K562 (cell line): ENCODE measurements at regions not wholly inside any gene's neighbourhood (a gene's known extent, or its start where the extent isn't known, plus 50 kb on each side); places are given as distances from the start of the nearest gene placed in this dataset.

Source experiments
- ATAC-seq: fragments of 200-7000 bp; cut with Tn5 transposase; 3 replicates; pipeline ENCODE4 v1.9.1; 2020; ENCODE audit warnings: moderate library complexity
- BruUV-seq: library from RNA; stranded (reverse); fragments of 400-500 nt; replicated peaks from 2 replicates; lab custom pipeline; 2021; lab: Mats Ljungman, UMichigan
- CTCF ChIA-PET: fragments of 300-600 bp; formaldehyde crosslinking; extraction: SDS; loops from one replicate; lab custom pipeline; 2021; ENCODE audit warnings: low intra/inter-chr PET ratio; lab: Yijun Ruan, JAX
- POLR2A ChIA-PET: fragments of 300-600, 350-650 bp; sonication (Branson Sonifier 250); formaldehyde crosslinking; extraction: SDS; loops from one replicate; lab custom pipeline; 2021; ENCODE audit warnings: antibody characterized with exemption, inconsistent platforms; lab: Yijun Ruan, JAX
- DNase-seq, 4 experiments: peaks; one replicate each; pipeline versions ENCODE4 v3.0.0 to v3.0.0-alpha.2; 2011 to 2018; ENCODE audit warnings: low spot score in 3 of 4, mixed read lengths in 3 of 4; ENCODE audit errors: extremely low read depth in 1 of 4
- FAIRE-seq: peaks from 2 replicates; lab custom pipeline; 2011; peaks lifted over from hg19 to GRCh38; lab: Jason Lieb, UNC
- H2AFZ ChIP-seq: 2 replicates; pipeline ENCODE4 v1.6.0; 2011; ENCODE audit warnings: low read depth, low read length, control low read depth, inconsistent platforms
- H3K27ac ChIP-seq: fragments of 200-600 bp; 3 replicates; pipeline ENCODE4 v1.8.0; 2011; ENCODE audit warnings: low read depth, mild to moderate bottlenecking, control low read depth, inconsistent platforms, low read length, moderate library complexity, mixed read lengths; ENCODE audit errors: extremely low read depth
- H3K27me3 ChIP-seq, 2 experiments: fragments of 300-600 bp in 1 of 2; 2 replicates in 1 of 2; 3 replicates in 1 of 2; pipeline versions ENCODE4 v1.6.0 to v1.8.0; 2011; ENCODE audit warnings: inconsistent platforms in 2 of 2, low read length in 2 of 2, mild to moderate bottlenecking in 1 of 2, mixed read lengths in 1 of 2, moderate library complexity in 1 of 2; ENCODE audit not compliant: control insufficient read depth in 2 of 2, insufficient read depth in 2 of 2
- H3K36me3 ChIP-seq: fragments of 300-600 bp; 3 replicates; pipeline ENCODE4 v1.8.0; 2011; ENCODE audit warnings: mild to moderate bottlenecking, low read length, inconsistent platforms; ENCODE audit not compliant: control insufficient read depth, insufficient read depth
- H3K4me1 ChIP-seq, 2 experiments: fragments of 200-600 bp in 1 of 2; replicated peaks in 1 of 2; 2 replicates in 1 of 2; 3 replicates in 1 of 2; pipeline versions ENCODE4 v1.5.1 to v1.8.0; 2011; ENCODE audit warnings: inconsistent platforms in 2 of 2, low read length in 2 of 2, mild to moderate bottlenecking in 1 of 2, mixed read lengths in 1 of 2, moderate library complexity in 1 of 2; ENCODE audit not compliant: control insufficient read depth in 2 of 2, insufficient read depth in 2 of 2
- H3K4me2 ChIP-seq: 2 replicates; pipeline ENCODE4 v1.6.1; 2011; ENCODE audit warnings: low read length, control low read depth, inconsistent platforms, mixed read lengths; ENCODE audit not compliant: insufficient read depth
- H3K4me3 ChIP-seq: fragments of 200-600 bp; sonication (generic), shearing (Covaris generic); 2 replicates; pipeline ENCODE4 v1.5.1; 2016; ENCODE audit warnings: control low read depth, inconsistent platforms
- H3K79me2 ChIP-seq: fragments of 200-600 bp; 3 replicates; pipeline ENCODE4 v1.8.0; 2011; ENCODE audit warnings: low read length, inconsistent platforms; ENCODE audit not compliant: control insufficient read depth, insufficient read depth
- H3K9ac ChIP-seq, 2 experiments: 2 replicates each; pipeline versions ENCODE4 v1.6.0 to v1.6.1; 2011; ENCODE audit warnings: low read depth in 2 of 2, low read length in 2 of 2, control low read depth in 1 of 2, inconsistent platforms in 1 of 2, mild to moderate bottlenecking in 1 of 2, mixed read lengths in 1 of 2; ENCODE audit not compliant: insufficient read depth in 1 of 2
- H3K9me1 ChIP-seq: one replicate; pipeline ENCODE4 v1.6.0; 2011; ENCODE audit warnings: inconsistent platforms, mild to moderate bottlenecking, low read length, moderate library complexity; ENCODE audit not compliant: control insufficient read depth, insufficient read depth
- H3K9me3 ChIP-seq: replicated peaks from 2 replicates; pipeline ENCODE4 v1.5.1; 2011; ENCODE audit warnings: low read depth, low read length, inconsistent platforms; ENCODE audit not compliant: control insufficient read depth, insufficient read depth
- H4K20me1 ChIP-seq: replicated peaks from 2 replicates; pipeline ENCODE4 v1.6.1; 2011; ENCODE audit warnings: low read length, inconsistent platforms, mixed read lengths; ENCODE audit not compliant: control insufficient read depth, insufficient read depth
- CREBBP ChIP-seq: IDR thresholded peaks from one replicate; pipeline ENCODE4 v1.6.1; 2012; ENCODE audit warnings: low read depth, mild to moderate bottlenecking, control low read depth, inconsistent platforms, low read length
- GTF2E2 ChIP-seq: fragments of 200-800 bp; sonication (Bioruptor generic); IDR thresholded peaks from 2 replicates; pipeline ENCODE4 v1.6.1; 2016; ENCODE audit warnings: missing genetic modification characterization, missing compliant biosample characterization
- IRF2 ChIP-seq: sonication (generic); formaldehyde crosslinking; IDR thresholded peaks from 2 replicates; pipeline ENCODE4 v1.8.1; 2022; ENCODE audit warnings: mild to moderate bottlenecking, missing genetic modification reagents
- KLF13 ChIP-seq: fragments of 450-650 bp; IDR thresholded peaks from 2 replicates; pipeline ENCODE4 v1.6.1; 2016; ENCODE audit warnings: missing genetic modification characterization, low read depth, mild to moderate bottlenecking, missing compliant biosample characterization, moderate library complexity, borderline replicate concordance
- POLR2AphosphoS5 ChIP-seq: IDR thresholded peaks from 2 replicates; pipeline ENCODE4 v1.6.1; 2011; ENCODE audit warnings: mild to moderate bottlenecking, low read depth, low read length, moderate library complexity; ENCODE audit not compliant: control insufficient read depth, insufficient read depth
- RBM22 ChIP-seq: fragments of 200-400 bp; formaldehyde crosslinking; IDR thresholded peaks from 2 replicates; pipeline ENCODE4 v1.6.1; 2018; ENCODE audit warnings: low read length, low read depth; ENCODE audit not compliant: poor library complexity, severe bottlenecking
- SMARCE1 ChIP-seq: fragments of 450-650 bp; IDR thresholded peaks from 2 replicates; pipeline ENCODE4 v1.7.1; 2016; ENCODE audit warnings: mild to moderate bottlenecking
- ZNF408 ChIP-seq: fragments of 250-450 bp; sonication (Bioruptor Pico); IDR thresholded peaks from 2 replicates; pipeline ENCODE4 v1.4.0; 2020; ENCODE audit warnings: low read depth, mild to moderate bottlenecking, moderate library complexity
- ZNF583 ChIP-seq: fragments of 250-450 bp; sonication (Bioruptor Pico); IDR thresholded peaks from 2 replicates; pipeline ENCODE4 v1.4.0; 2020
- ZNF592 ChIP-seq: fragments of 450-650 bp; IDR thresholded peaks from 2 replicates; pipeline ENCODE4 v1.6.1; 2017; ENCODE audit warnings: antibody characterized with exemption, mild to moderate bottlenecking
- ZNF830 ChIP-seq: fragments of 250-450 bp; sonication (Bioruptor Pico); IDR thresholded peaks from 2 replicates; pipeline ENCODE4 v1.5.0; 2021; ENCODE audit warnings: mild to moderate bottlenecking
- in situ Hi-C: fragments of 300-500 bp; cut with MboI; formaldehyde crosslinking; loops from 4 replicates; pipeline ENCODE4 v1.15.0; 2018; ENCODE audit warnings: inconsistent platforms, mixed read lengths
- intact Hi-C: fragments of 100-400 bp; cut with micrococcal nuclease; formaldehyde crosslinking; loops from 2 replicates; pipeline ENCODE4 v1.14.2; 2022
- TF ChIP-seq, protein P1 (sequence below): fragments of 250-450 bp; sonication (Bioruptor Pico); IDR thresholded peaks from 2 replicates; pipeline ENCODE4 v1.5.0; 2021; ENCODE audit warnings: mild to moderate bottlenecking, moderate library complexity
- TF ChIP-seq, protein P2 (sequence below): fragments of 250-450 bp; sonication (Bioruptor Pico); IDR thresholded peaks from 2 replicates; pipeline ENCODE4 v1.5.0; 2021

GRCh38 chr5:103466495-103466894 lies 96.1 kb downstream of the NUDT12 start:
- Histone ChIP-seq H3K4me3 (no peak overlapping the region), H4K20me1 (no peaks in the 10 kb centered on the region), H3K9me3 (no peaks in the 10 kb centered on the region), H3K9ac (no peak overlapping the region), H3K79me2 (no peaks in the 10 kb centered on the region), H3K9me1 (no peaks in the 10 kb centered on the region)
- intact Hi-C loops: no loop called here
- ATAC-seq: no peak
- BruUV-seq: no TSS peak
- CTCF ChIA-PET: interaction anchor here (0.6 kb wide), 1 partner anchor 49 kb away, joined by 4 read pairs; no protein-coding TSS in a partner anchor
- POLR2A ChIA-PET: no interaction called here
- TF ChIP-seq, protein P1, sequence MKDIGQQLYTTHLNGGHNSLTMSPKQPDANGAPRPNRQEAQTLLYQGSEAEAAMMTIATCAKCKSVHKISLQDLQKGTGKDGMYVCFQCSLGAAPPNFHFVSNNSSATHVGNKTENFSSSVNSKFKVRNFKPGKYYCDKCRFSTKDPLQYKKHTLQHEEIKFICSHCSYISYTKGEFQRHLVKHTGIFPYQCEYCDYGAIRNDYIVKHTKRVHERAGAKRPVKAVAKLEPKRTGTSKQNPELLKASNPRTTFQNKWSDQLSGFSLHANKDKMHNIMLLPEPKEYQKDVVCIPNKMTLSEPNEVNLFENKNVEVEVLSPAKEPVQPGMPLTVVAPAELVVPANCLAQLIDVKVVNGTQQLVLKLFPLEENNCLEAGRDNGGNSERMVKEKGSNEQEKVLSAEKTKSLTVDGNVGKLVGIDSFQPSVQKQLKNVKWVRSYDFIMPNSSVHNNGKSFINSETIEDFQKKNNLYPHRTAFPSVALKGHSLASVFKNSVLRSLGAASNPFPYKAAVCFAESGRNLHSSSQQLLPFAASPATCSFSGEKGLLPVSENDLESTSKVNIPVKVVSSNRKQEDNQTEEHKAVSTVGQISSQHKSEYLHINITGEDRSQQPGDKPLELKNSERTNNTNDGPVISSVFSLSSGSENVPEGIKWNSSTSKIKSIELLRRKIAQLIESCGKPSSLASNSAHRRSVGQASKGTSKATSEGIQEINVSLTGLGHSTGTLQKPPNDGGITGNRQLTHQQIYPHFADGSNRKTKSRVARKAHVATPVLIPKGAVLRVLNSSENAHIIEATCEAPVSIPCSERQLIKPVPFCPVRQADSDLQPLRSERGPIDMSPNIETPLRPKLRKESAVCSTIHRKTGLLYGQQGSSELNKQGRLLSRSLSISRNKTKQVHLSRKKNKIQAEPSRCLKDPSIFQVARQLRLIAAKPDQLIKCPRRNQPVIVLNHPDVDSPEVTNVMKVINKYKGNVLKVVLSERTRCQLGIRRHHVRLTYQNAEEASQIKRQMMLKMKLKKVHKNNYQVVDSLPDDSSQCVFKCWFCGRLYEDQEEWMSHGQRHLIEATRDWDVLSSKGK (CRISPR knock-in tag): no peak
- TF ChIP-seq ZNF830 (CRISPR knock-in tag): no peak
- no peak for TF ChIP-seq RBM22
- TF ChIP-seq ZNF408 (CRISPR knock-in tag): no peak
- TF ChIP-seq CREBBP: no peak
- TF ChIP-seq, protein P2, sequence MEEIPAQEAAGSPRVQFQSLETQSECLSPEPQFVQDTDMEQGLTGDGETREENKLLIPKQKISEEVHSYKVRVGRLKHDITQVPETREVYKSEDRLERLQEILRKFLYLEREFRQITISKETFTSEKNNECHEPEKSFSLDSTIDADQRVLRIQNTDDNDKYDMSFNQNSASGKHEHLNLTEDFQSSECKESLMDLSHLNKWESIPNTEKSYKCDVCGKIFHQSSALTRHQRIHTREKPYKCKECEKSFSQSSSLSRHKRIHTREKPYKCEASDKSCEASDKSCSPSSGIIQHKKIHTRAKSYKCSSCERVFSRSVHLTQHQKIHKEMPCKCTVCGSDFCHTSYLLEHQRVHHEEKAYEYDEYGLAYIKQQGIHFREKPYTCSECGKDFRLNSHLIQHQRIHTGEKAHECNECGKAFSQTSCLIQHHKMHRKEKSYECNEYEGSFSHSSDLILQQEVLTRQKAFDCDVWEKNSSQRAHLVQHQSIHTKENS: no peak
- TF ChIP-seq SMARCE1: no peak
- TF ChIP-seq IRF2 (CRISPR knock-in tag): no peak
- no peak for TF ChIP-seq KLF13
- TF ChIP-seq ZNF583: no peak
- no peak for TF ChIP-seq GTF2E2 (tag)
- no peak for TF ChIP-seq POLR2AphosphoS5
- no peak for TF ChIP-seq ZNF592
- TF ChIP-seq, all 486 proteins: peak for 0
- Histone ChIP-seq H3K36me3 (no peaks in the 10 kb centered on the region), H2AFZ (no peak overlapping the region), H3K27ac (no peak overlapping the region), H3K4me2 (no peak overlapping the region), H3K27me3 (peaks cover 0 to 5% of the 10 kb centered on the region in 2 experiments; a peak in 1 of 5 replicates), H3K4me1 (no peaks in the 10 kb centered on the region)
- DNase-seq (no peak), FAIRE-seq (no peak)
- in situ Hi-C loops: no loop called here
